ENCODE measurements at regions not wholly inside any gene's neighbourhood (a gene's known extent, or its start where the extent isn't known, plus 50 kb on each side); places are given as distances from the start of the nearest gene placed in this dataset.
"Not testable (repeated sequence)": the region's sequence is repeated elsewhere in the genome, so short reads cannot be mapped to it uniquely, and the experiment has no call there.

DNA sequence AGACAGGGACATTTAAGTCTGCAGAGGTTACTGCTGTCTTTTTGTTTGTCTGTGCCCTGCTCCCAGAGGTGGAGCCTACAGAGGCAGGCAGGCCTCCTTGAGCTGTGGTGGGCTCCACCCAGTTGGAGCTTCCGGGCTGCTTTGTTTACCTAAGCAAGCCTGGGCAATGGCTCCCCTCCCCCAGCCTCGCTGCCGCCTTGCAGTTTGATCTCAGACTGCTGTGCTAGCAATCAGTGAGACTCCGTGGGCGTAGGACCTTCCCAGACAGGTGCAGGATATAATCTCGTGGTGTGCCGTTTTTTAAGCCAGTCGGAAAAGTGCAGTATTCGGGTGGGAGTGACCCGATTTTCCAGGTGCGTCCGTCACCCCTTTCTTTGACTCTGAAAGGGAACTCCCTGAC lies 248.9 kb upstream of the WSB1 start:
- not testable (repeated sequence) for H3K27ac ChIP-seq, H3K4me3 ChIP-seq

DNA sequence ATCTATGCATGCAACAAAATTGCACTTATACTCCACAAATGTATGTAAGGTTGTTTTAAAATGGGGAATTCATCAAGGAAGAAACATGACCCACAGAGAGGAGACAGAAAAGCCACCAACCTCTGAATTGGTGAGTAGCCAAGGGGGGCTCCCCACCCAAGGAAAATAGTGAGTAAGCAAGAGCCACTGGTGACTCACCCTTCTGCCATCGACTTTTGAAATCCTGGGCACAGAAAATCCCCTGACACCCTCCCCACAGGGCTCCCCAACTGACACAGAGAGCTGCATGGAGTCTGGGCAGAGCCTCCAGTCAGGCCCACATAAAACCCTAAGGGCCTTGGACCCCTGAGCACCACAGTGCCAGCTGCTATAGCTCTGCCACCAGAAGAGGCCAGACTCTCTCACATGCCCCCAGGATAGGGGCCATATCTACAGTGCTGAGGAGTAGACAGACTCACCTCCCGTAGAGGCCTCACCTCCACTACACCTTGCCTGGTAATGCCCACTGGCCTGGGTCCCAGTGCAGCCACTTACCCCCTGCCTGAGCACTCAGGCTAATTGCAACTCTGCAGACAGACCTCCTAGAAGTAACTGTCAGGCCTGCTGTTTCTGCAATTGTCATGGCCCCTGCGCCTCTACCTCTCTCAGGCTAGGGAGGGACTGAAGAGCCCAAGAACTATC lies 244.7 kb upstream of the WSB1 start:
- no peak overlapping the region for H3K4me3 ChIP-seq

DNA sequence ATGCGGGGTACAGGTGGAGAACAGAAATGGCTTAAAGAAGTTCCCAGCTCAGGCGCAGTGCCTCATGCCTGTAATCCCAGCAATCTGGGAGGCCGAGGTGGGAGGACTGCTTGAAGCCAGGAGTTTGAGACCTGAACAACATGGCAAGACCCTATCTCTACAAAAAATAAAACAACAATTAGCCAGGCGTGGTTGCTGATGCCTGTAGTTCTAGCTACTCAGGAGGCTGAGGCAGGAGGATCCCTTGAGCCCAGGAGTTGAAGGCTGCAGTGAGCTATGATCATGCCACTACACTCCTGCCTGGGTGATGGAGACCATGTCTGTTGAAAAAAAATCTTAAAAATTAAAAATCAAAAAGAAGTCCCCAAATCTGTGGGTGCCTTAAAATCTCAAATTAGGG lies 228.3 kb upstream of the WSB1 start:
- Histone ChIP-seq H3K27ac (no peak overlapping the region), H3K4me3 (no peak overlapping the region)

More for the DNA sequence above, 244.7 kb upstream of the WSB1 start:
- H3K27ac ChIP-seq = no peak overlapping the region

- Histone ChIP-seq H3K4me3 (no peak overlapping the region), H3K27ac (no peak overlapping the region)
Measured at GRCh38 chr17:27066315-27066714, 227.6 kb upstream of the WSB1 start.

GRCh38 chr17:27069842-27070508 lies 223.9 kb upstream of the WSB1 start:
- H3K27ac ChIP-seq = no peak overlapping the region
- H3K4me3 ChIP-seq = no peak overlapping the region

DNA sequence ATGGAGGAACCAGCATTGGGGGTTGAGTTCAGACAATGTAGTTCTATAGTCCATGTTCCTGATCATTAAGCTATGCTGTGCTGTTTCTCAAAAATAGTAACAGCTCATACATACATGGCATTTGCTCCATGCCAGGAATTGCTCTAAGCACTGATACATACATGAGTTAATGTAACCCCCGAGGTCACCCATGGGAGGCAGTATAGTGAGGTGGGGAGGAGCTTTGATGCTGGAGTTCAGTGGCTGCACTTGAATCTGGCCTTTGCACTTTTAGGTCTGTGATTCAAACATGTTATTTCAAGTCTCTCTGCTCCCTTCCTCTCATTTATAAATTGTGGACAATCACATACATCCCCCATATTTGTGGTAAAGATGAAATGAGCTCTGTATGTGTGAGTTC lies 223.1 kb upstream of the WSB1 start:
- Histone ChIP-seq H3K4me3 (no peak overlapping the region), H3K27ac (no peak overlapping the region)

DNA sequence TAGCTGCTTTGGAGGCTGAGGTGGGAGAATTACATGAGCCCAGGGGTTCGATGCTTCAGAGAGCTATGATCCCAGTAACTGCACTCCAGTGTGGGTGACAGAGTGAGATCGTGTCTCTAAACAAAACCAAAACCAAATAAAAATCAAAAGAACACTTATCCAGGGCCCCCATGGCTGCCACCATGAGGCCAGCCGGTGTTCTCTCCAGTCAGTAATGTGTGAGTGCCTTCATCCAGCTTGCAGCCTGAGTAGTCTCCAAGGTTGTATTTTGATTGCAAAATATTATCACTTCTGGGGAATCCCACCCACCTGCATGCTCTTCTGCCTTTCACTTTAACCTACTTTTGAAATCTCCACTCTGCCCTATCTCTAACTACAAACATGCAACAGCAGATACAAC lies 221.0 kb upstream of the WSB1 start:
- H3K27ac ChIP-seq = no peak overlapping the region

GRCh38 chr17:27076814-27077213 lies 217.1 kb upstream of the WSB1 start:
- Histone ChIP-seq H3K27ac (no peak overlapping the region), H3K4me3 (no peak overlapping the region)

More for the DNA sequence above, 221.0 kb upstream of the WSB1 start:
- no peak overlapping the region for H3K4me3 ChIP-seq

GRCh38 chr17:27078296-27078695 lies 215.6 kb upstream of the WSB1 start:
- Histone ChIP-seq H3K27ac (no peak overlapping the region), H3K4me3 (no peak overlapping the region)

DNA sequence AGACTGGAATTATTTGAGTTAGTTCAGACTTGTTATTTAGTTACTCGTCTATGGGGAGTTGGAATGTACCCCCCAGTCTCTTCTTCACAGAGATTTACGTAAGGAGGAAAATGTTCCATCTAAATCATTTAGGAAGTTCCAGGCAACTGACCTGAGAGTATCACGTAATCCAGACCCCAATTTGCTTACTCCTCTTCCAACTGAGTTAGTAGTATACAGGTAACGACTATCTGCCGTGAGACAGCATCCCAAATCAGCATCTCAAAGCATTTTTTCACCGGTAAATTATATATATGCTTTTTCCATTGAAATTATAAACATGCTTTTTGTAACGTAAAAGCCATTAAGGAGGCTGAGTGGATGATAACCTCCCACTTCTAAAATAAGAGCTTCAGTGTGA lies 214.3 kb upstream of the WSB1 start:
- Histone ChIP-seq H3K27ac (no peak overlapping the region), H3K4me3 (no peak overlapping the region)

DNA sequence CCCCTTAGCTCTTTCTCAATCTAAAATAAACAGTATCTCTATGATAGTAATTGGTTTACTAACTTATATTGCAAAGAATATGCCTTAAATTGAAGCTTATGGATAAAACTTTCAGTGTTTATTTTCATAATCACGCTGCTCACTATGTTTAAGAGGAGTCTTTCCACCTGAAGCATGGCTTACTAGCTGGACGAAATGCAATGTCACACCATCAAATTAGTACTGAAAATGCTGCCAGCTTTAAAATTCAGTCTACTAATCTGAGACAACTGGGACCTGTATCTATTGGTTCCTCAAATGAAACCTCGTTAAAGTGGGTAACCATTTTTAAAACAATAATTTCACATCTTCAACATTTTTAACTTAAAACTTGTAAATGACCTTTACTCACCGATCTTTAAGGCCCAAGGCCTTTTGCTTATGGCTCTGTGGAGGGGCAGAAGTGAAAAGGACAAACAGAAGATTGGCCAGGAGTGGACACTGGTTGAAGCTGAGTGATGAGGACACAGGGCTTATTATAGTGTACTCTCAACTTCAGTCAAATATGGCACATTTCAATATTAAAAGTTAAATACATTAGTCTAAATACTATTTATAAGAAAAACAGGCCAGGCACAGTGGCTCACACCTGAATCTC lies 212.8 kb upstream of the WSB1 start:
- Histone ChIP-seq H3K4me3 (no peak overlapping the region), H3K27ac (no peak overlapping the region)

GRCh38 chr17:27082023-27082774 lies 211.7 kb upstream of the WSB1 start:
- Histone ChIP-seq H3K27ac (no peak overlapping the region), H3K4me3 (no peak overlapping the region)

DNA sequence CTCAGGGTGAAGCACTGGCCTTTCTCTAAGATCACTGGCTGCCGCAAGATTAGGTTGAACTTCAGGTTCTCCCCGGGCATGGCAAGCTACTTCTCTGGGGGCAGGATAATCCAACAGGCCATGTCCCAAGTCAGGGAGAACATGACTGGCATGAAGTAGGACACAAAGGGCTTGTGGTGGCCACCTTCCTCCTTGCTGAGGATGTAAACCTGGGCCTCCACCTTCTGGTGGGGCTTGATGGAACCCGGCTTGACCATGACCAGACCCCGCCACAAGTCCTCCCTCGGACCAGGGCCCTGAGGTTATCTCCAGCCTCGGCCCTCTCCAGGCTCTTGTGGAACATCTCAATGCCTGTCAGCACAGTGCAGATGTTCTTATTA lies 211.1 kb upstream of the WSB1 start:
- no peak overlapping the region for H3K4me3 ChIP-seq
- no peak overlapping the region for H3K27ac ChIP-seq

DNA sequence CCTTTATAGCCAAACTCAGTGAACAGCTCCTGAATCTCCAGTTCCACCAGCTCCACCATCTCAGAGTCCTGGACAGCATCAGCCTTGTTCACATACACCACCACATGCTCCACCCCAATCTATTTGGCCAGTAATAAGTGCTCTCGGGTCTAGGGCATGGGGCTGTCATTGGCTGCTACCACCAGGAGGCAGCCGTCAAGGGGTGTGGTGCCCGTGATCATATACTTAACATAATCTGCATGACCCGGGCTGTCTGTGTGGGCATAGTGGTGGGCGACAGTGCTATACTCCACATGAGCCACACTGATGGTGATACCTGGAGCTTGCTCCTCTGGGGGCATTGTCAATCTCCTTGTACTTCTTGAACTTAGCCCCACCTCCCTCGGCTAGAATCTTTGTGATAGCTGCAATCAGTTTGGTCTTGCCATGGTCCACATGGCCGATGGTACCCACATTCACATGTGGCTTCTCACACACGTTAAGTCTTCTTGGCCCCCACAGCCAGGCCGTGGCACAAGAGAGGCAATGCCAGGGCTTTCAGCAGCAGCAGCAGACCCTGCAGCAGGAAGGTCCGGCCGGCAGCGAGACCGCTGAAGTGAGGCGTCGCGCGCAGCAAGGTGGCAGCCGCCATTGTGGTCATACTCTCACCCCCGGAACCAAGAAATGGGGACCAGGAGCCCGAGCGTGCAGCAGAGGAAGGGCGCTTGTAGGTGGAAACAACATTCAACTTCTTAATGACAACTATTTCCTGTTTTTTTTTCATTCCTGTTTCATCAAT lies 210.3 kb upstream of the WSB1 start:
- Histone ChIP-seq H3K4me3 (no peak overlapping the region), H3K27ac (no peak overlapping the region)

- H3K4me3 ChIP-seq = no peak overlapping the region
- no peak overlapping the region for H3K27ac ChIP-seq
Measured at GRCh38 chr17:27085517-27085916, 208.4 kb upstream of the WSB1 start.

DNA sequence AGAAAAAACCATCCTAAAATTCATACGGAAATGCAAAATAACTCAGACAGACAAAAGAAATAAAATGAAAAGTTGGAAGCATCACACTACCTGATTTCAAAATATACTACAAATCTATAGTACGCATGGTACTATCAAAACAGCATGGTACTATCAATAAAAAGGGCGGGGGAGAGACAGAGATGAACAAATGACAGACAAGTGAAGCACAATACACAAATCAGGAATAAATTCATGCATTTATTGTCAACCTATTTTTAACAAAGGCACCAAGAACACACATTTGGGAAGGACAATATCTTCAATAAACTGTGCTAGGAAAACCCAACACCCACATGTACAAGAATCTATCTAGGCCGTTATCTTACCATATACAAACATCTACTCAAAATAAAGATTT lies 207.4 kb upstream of the WSB1 start:
- Histone ChIP-seq H3K27ac (no peak overlapping the region), H3K4me3 (no peak overlapping the region)

GRCh38 chr17:27087935-27088766 lies 205.8 kb upstream of the WSB1 start:
- H3K27ac ChIP-seq = no peak overlapping the region
- peak overlapping the region in 2 of 7 experiments; percentile 9 to 19 for H3K4me3 ChIP-seq

- Histone ChIP-seq H3K27ac (no peak overlapping the region), H3K4me3 (peak overlapping the region in 2 of 7 experiments; percentile 9 to 19)
Measured at GRCh38 chr17:27088767-27089078, 205.2 kb upstream of the WSB1 start.

Measured in skin epidermis (tissue), 12 donors.